K562 (cell line): ENCODE measurements at regions not wholly inside any gene's neighbourhood (a gene's known extent, or its start where the extent isn't known, plus 50 kb on each side); places are given as distances from the start of the nearest gene placed in this dataset.

Experiments
- ATAC-seq: fragments of 200-7000 bp; cut with Tn5 transposase; 3 replicates; pipeline ENCODE4 v1.9.1; 2020; ENCODE audit warnings: moderate library complexity
- BruUV-seq: library from RNA; stranded (reverse); fragments of 400-500 nt; replicated peaks from 2 replicates; lab custom pipeline; 2021; lab: Mats Ljungman, UMichigan
- CTCF ChIA-PET: fragments of 300-600 bp; formaldehyde crosslinking; extraction: SDS; loops from one replicate; lab custom pipeline; 2021; ENCODE audit warnings: low intra/inter-chr PET ratio; lab: Yijun Ruan, JAX
- POLR2A ChIA-PET: fragments of 300-600, 350-650 bp; sonication (Branson Sonifier 250); formaldehyde crosslinking; extraction: SDS; loops from one replicate; lab custom pipeline; 2021; ENCODE audit warnings: antibody characterized with exemption, inconsistent platforms; lab: Yijun Ruan, JAX
- DNase-seq, 4 experiments: peaks; one replicate each; pipeline versions ENCODE4 v3.0.0 to v3.0.0-alpha.2; 2011 to 2018; ENCODE audit warnings: low spot score in 3 of 4, mixed read lengths in 3 of 4; ENCODE audit errors: extremely low read depth in 1 of 4
- FAIRE-seq: peaks from 2 replicates; lab custom pipeline; 2011; peaks lifted over from hg19 to GRCh38; lab: Jason Lieb, UNC
- H2AFZ ChIP-seq: 2 replicates; pipeline ENCODE4 v1.6.0; 2011; ENCODE audit warnings: low read depth, low read length, control low read depth, inconsistent platforms
- H3K27ac ChIP-seq: fragments of 200-600 bp; 3 replicates; pipeline ENCODE4 v1.8.0; 2011; ENCODE audit warnings: low read depth, mild to moderate bottlenecking, control low read depth, inconsistent platforms, low read length, moderate library complexity, mixed read lengths; ENCODE audit errors: extremely low read depth
- H3K27me3 ChIP-seq, 2 experiments: fragments of 300-600 bp in 1 of 2; 2 replicates in 1 of 2; 3 replicates in 1 of 2; pipeline versions ENCODE4 v1.6.0 to v1.8.0; 2011; ENCODE audit warnings: inconsistent platforms in 2 of 2, low read length in 2 of 2, mild to moderate bottlenecking in 1 of 2, mixed read lengths in 1 of 2, moderate library complexity in 1 of 2; ENCODE audit not compliant: control insufficient read depth in 2 of 2, insufficient read depth in 2 of 2
- H3K36me3 ChIP-seq: fragments of 300-600 bp; 3 replicates; pipeline ENCODE4 v1.8.0; 2011; ENCODE audit warnings: mild to moderate bottlenecking, low read length, inconsistent platforms; ENCODE audit not compliant: control insufficient read depth, insufficient read depth
- H3K4me1 ChIP-seq, 2 experiments: fragments of 200-600 bp in 1 of 2; replicated peaks in 1 of 2; 2 replicates in 1 of 2; 3 replicates in 1 of 2; pipeline versions ENCODE4 v1.5.1 to v1.8.0; 2011; ENCODE audit warnings: inconsistent platforms in 2 of 2, low read length in 2 of 2, mild to moderate bottlenecking in 1 of 2, mixed read lengths in 1 of 2, moderate library complexity in 1 of 2; ENCODE audit not compliant: control insufficient read depth in 2 of 2, insufficient read depth in 2 of 2
- H3K4me2 ChIP-seq: 2 replicates; pipeline ENCODE4 v1.6.1; 2011; ENCODE audit warnings: low read length, control low read depth, inconsistent platforms, mixed read lengths; ENCODE audit not compliant: insufficient read depth
- H3K4me3 ChIP-seq: fragments of 200-600 bp; sonication (generic), shearing (Covaris generic); 2 replicates; pipeline ENCODE4 v1.5.1; 2016; ENCODE audit warnings: control low read depth, inconsistent platforms
- H3K79me2 ChIP-seq: fragments of 200-600 bp; 3 replicates; pipeline ENCODE4 v1.8.0; 2011; ENCODE audit warnings: low read length, inconsistent platforms; ENCODE audit not compliant: control insufficient read depth, insufficient read depth
- H3K9ac ChIP-seq, 2 experiments: 2 replicates each; pipeline versions ENCODE4 v1.6.0 to v1.6.1; 2011; ENCODE audit warnings: low read depth in 2 of 2, low read length in 2 of 2, control low read depth in 1 of 2, inconsistent platforms in 1 of 2, mild to moderate bottlenecking in 1 of 2, mixed read lengths in 1 of 2; ENCODE audit not compliant: insufficient read depth in 1 of 2
- H3K9me1 ChIP-seq: one replicate; pipeline ENCODE4 v1.6.0; 2011; ENCODE audit warnings: inconsistent platforms, mild to moderate bottlenecking, low read length, moderate library complexity; ENCODE audit not compliant: control insufficient read depth, insufficient read depth
- H3K9me3 ChIP-seq: replicated peaks from 2 replicates; pipeline ENCODE4 v1.5.1; 2011; ENCODE audit warnings: low read depth, low read length, inconsistent platforms; ENCODE audit not compliant: control insufficient read depth, insufficient read depth
- H4K20me1 ChIP-seq: replicated peaks from 2 replicates; pipeline ENCODE4 v1.6.1; 2011; ENCODE audit warnings: low read length, inconsistent platforms, mixed read lengths; ENCODE audit not compliant: control insufficient read depth, insufficient read depth
- CTCF ChIP-seq, 3 experiments: IDR thresholded peaks in 2 of 3; conservative IDR thresholded peaks in 1 of 3; 2 replicates each; pipeline ENCODE4 v1.5.1; 2011 to 2012; ENCODE audit warnings: low read length in 3 of 3, mild to moderate bottlenecking in 3 of 3, control low read depth in 2 of 3, improper control_type of control experiment in 1 of 3, inconsistent platforms in 1 of 3, low read depth in 1 of 3, mixed read lengths in 1 of 3, moderate library complexity in 1 of 3; ENCODE audit not compliant: insufficient read depth in 2 of 3
- HIVEP1 ChIP-seq: fragments of 250-450 bp; sonication (Bioruptor Pico); IDR thresholded peaks from 2 replicates; pipeline ENCODE4 v1.4.0; 2020; ENCODE audit warnings: mild to moderate bottlenecking
- RAD21 ChIP-seq, 2 experiments: fragments of 250-450 bp in 1 of 2; fragments of 450-650 bp in 1 of 2; sonication (Bioruptor Pico) in 1 of 2; formaldehyde crosslinking in 1 of 2; IDR thresholded peaks in 1 of 2; conservative IDR thresholded peaks in 1 of 2; 2 replicates each; pipeline versions ENCODE4 v1.4.0 to v1.8.0; 2020 to 2022; ENCODE audit warnings: mild to moderate bottlenecking in 2 of 2, moderate library complexity in 1 of 2
- SMC3 ChIP-seq: conservative IDR thresholded peaks from 2 replicates; pipeline ENCODE4 v1.6.1; 2011; ENCODE audit warnings: low read depth, low read length, improper control_type of control experiment; ENCODE audit not compliant: insufficient read depth
- ZNF134 ChIP-seq: fragments of 250-450 bp; sonication (Bioruptor Pico); conservative IDR thresholded peaks from 2 replicates; pipeline ENCODE4 v1.4.0; 2020
- WGBS: fragments of 100-300 bp; shearing (Covaris generic); methylation state at CpG from one replicate; pipeline ENCODE4 v1.1.6; 2016; ENCODE audit warnings: low coverage, mixed read lengths; ENCODE audit not compliant: insufficient coverage; ENCODE audit errors: missing lambda C conversion rate; 5-methylcytosine and 5-hydroxymethylcytosine counted together
- in situ Hi-C: fragments of 300-500 bp; cut with MboI; formaldehyde crosslinking; loops from 4 replicates; pipeline ENCODE4 v1.15.0; 2018; ENCODE audit warnings: inconsistent platforms, mixed read lengths
- intact Hi-C: fragments of 100-400 bp; cut with micrococcal nuclease; formaldehyde crosslinking; loops from 2 replicates; pipeline ENCODE4 v1.14.2; 2022

- Histone ChIP-seq H3K27ac (no peak overlapping the region), H3K36me3 (no peaks in the 10 kb centered on the region), H2AFZ (no peak overlapping the region), H3K9me1 (no peaks in the 10 kb centered on the region), H3K27me3 (peaks cover 0 to 10% of the 10 kb centered on the region in 2 experiments; a peak in 2 of 5 replicates), H4K20me1 (no peaks in the 10 kb centered on the region), H3K9me3 (no peaks in the 10 kb centered on the region), H3K79me2 (no peaks in the 10 kb centered on the region), H3K4me3 (no peak overlapping the region), H3K4me2 (no peak overlapping the region), H3K4me1 (peaks cover 0 to 5% of the 10 kb centered on the region in 2 experiments; a peak in 1 of 5 replicates), H3K9ac (no peak overlapping the region)
- intact Hi-C loops (loop anchor here (5.0 kb wide), 1 partner anchor 120 kb away; no protein-coding TSS in a partner anchor), in situ Hi-C loops (no loop called here)
- peak in 1 of 2 experiments; percentile 27; a peak in 1 of 4 replicates for TF ChIP-seq RAD21 (CRISPR knock-in tag; conservative IDR thresholded peaks at IDR 0.05 in 1 of 2, IDR thresholded peaks at IDR 0.05 in 1 of 2)
- TF ChIP-seq ZNF134, result no peak
- TF ChIP-seq SMC3, result 0 out of 2 replicates have a peak, but pooled peaks have one; percentile 6
- no peak for TF ChIP-seq HIVEP1 (CRISPR knock-in tag)
- peak; percentile 40 to 46 (median 42); a peak in 4 of 6 replicates for TF ChIP-seq CTCF (IDR thresholded peaks at IDR 0.05 in 2 of 3, conservative IDR thresholded peaks at IDR 0.05 in 1 of 3; ENCODE audit: insufficient read depth in 2 of 3, low read depth in 1 of 3, low read length in 3 of 3)
- no peak for FAIRE-seq
- WGBS, result under 1% methylated on average over 7 of the region's 7 CpGs
- BruUV-seq, result no TSS peak
- peak; percentile 84 for ATAC-seq
- ChIA-PET CTCF (no interaction called here), POLR2A (interaction anchor here (0.6 kb wide), 1 partner anchor 254 kb away, joined by 4 read pairs; no protein-coding TSS in a partner anchor)
- peak; percentile 21 to 41 (median 34) for DNase-seq
Observed at GRCh38 chr11:11157185-11157584, 195.9 kb downstream of the CSNK2A3 start.
